Skeletal muscle satellite cell (primary cell): ENCODE measurements at regions not wholly inside any gene's neighbourhood (a gene's known extent, or its start where the extent isn't known, plus 50 kb on each side); places are given as distances from the start of the nearest gene placed in this dataset.
A peak's percentile ranks its signal among the peaks of the same experiment; 100 is the strongest.

Source experiments
- H3K27me3 ChIP-seq: 2 replicates; pipeline ENCODE4 v1.7.0; 2013; ENCODE audit warnings: low read length; ENCODE audit not compliant: control insufficient read depth, insufficient read depth
- H3K36me3 ChIP-seq: 2 replicates; pipeline ENCODE4 v1.7.0; 2013; ENCODE audit warnings: mild to moderate bottlenecking, control low read depth, low read length; ENCODE audit not compliant: insufficient read depth
- H3K4me1 ChIP-seq: 2 replicates; pipeline ENCODE4 v1.7.0; 2013; ENCODE audit warnings: low read length; ENCODE audit not compliant: control insufficient read depth, insufficient read depth
- H3K4me2 ChIP-seq: 2 replicates; pipeline ENCODE4 v1.7.0; 2013; ENCODE audit warnings: mild to moderate bottlenecking, low read length
- H3K4me3 ChIP-seq: 2 replicates; pipeline ENCODE4 v1.7.0; 2013; ENCODE audit warnings: low read length
- H3K9ac ChIP-seq: 2 replicates; pipeline ENCODE4 v1.7.0; 2013; ENCODE audit warnings: mild to moderate bottlenecking, low read depth, low read length, moderate library complexity
- H3K9me3 ChIP-seq: replicated peaks from 2 replicates; pipeline ENCODE4 v1.7.0; 2013; ENCODE audit warnings: mild to moderate bottlenecking, control low read depth, low read length

DNA sequence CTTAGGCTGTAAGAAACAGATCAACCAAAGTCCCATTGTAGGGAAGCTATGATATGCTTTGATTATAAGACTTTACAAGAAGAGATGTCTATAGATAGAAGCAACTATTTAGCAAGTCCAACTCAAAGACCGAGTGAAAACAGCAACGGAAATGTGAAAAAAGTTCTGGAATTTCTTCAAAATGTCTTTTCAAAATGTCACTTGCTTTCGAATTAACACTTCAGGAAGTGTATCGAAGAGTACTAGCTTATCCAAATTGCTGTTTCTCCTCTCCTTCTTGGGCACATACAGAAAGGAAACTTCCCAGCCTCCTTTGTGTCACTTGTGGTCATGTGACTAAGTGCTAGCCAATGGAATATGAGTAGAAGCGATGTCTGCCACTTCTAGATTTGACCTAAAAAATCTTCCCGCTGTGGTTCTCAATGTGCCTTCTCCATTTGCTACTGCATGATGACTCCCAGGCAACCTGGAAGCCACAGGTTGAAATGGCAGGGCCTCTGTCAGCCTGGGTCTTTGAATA lies 89.9 kb downstream of the TSEN15 start:
- Histone ChIP-seq H3K4me2 (no peak overlapping the region), H3K9ac (no peak overlapping the region), H3K4me1 (no peaks in the 10 kb centered on the region), H3K36me3 (no peaks in the 10 kb centered on the region), H3K4me3 (no peak overlapping the region), H3K9me3 (no peaks in the 10 kb centered on the region), H3K27me3 (peaks cover 7% of the 10 kb centered on the region)

- Histone ChIP-seq H3K9me3 (no peaks in the 10 kb centered on the region), H3K36me3 (no peaks in the 10 kb centered on the region)
These were observed 91.9 kb downstream of the TSEN15 start for GRCh38 chr1:184143449-184143848.

DNA sequence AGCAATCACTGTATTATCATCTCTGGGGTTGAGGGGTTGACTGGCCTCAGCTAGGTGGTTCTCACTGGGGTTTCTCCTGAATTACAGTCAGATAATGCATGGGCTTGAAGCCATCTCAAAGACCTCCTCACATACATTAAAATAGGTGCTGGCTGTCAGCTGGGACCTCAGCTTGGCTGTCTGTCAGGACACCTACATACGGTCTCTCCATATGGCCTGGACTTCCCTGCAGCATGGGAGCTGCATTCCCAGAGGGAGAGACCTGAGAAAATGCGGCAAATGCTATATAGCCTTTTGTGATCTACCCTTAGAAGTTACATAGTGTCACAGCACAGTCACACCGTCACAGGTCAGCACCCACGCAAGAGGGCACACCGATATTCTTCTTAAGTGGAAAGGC lies 93.6 kb downstream of the TSEN15 start:
- Histone ChIP-seq H3K9me3 (no peaks in the 10 kb centered on the region), H3K9ac (no peak overlapping the region), H3K4me3 (no peak overlapping the region), H3K27me3 (peaks cover 7% of the 10 kb centered on the region), H3K36me3 (no peaks in the 10 kb centered on the region), H3K4me2 (no peak overlapping the region), H3K4me1 (no peaks in the 10 kb centered on the region)

More at GRCh38 chr1:184143449-184143848, 91.9 kb downstream of the TSEN15 start:
- no peaks in the 10 kb centered on the region for H3K4me1 ChIP-seq
- H3K9ac ChIP-seq: no peak overlapping the region
- peaks cover 7% of the 10 kb centered on the region for H3K27me3 ChIP-seq
- H3K4me3 ChIP-seq: no peak overlapping the region
- no peak overlapping the region for H3K4me2 ChIP-seq

GRCh38 chr1:184146202-184146601 lies 94.7 kb downstream of the TSEN15 start:
- Histone ChIP-seq H3K4me3 (no peak overlapping the region), H3K4me2 (no peak overlapping the region), H3K9me3 (no peaks in the 10 kb centered on the region), H3K36me3 (no peaks in the 10 kb centered on the region), H3K27me3 (peaks cover 7% of the 10 kb centered on the region), H3K4me1 (peaks cover 9% of the 10 kb centered on the region), H3K9ac (no peak overlapping the region)

DNA sequence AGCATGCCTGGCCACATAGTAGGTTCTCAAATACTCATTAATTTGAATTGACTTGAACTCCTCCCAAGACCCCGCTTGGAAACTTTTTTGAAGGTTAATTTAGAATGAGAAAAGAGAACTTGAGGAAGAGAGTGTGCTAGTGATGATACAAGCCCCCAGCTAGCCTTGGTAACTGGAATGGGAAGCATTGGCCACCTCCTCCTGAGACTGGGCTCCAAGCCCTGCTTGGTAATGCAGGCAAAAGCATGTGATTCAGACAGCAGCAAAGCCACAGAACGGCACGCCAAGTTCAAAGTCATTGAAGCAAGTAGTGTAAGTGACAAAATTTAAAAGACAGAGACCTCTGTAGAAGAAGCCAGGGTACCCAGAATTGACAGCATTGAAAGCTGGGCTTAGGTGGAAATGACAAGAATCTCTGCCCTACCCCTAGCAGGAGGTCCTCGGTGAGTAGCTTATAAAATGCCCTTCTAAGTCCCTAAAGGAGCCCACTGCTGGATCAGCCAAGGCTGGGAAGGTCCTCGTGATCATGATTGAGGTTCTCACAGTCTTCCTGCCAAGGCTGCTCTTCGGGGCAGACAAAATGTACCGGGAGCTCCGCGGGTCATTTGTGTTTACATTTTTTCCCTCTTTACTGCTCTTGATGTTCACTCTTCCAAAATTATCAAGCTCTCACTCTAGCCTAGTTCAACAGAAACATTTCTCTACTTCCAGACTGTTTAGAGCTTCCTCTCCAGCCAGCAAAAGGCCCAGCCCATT lies 99.4 kb downstream of the TSEN15 start:
- H3K9me3 ChIP-seq: no peaks in the 10 kb centered on the region
- H3K27me3 ChIP-seq: peaks cover 4% of the 10 kb centered on the region
- H3K4me3 ChIP-seq: no peak overlapping the region
- peaks cover 21% of the 10 kb centered on the region for H3K4me1 ChIP-seq
- no peaks in the 10 kb centered on the region for H3K36me3 ChIP-seq
- H3K4me2 ChIP-seq: no peak overlapping the region
- no peak overlapping the region for H3K9ac ChIP-seq

DNA sequence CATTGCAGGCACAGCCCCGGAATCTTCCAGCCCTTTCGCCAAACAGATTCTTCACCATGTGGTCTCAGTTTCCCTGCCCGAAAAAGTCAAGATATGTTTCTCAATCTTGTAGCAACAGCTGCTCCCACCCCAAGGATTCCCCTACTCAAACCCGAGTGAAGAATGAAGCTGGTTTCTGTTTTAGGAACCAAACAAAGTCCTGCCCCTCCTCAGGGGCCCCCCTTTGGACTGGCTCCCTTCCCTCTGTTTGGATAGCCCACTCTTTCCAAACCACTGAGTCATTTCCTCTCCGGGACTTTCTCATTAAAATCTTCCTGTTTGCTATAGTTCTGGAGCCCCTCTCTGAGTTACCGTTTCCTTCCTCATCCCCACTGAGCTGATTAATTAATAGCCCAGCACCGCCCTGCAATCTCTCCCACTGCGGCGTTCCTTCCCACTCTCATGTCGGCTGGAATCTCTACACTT lies 100.9 kb downstream of the TSEN15 start:
- Histone ChIP-seq H3K4me2 (peak overlapping the region; percentile 78), H3K4me3 (peak overlapping the region; percentile 55), H3K9me3 (no peaks in the 10 kb centered on the region), H3K36me3 (no peaks in the 10 kb centered on the region), H3K4me1 (peaks cover 21% of the 10 kb centered on the region), H3K9ac (no peak overlapping the region), H3K27me3 (no peaks in the 10 kb centered on the region)

DNA sequence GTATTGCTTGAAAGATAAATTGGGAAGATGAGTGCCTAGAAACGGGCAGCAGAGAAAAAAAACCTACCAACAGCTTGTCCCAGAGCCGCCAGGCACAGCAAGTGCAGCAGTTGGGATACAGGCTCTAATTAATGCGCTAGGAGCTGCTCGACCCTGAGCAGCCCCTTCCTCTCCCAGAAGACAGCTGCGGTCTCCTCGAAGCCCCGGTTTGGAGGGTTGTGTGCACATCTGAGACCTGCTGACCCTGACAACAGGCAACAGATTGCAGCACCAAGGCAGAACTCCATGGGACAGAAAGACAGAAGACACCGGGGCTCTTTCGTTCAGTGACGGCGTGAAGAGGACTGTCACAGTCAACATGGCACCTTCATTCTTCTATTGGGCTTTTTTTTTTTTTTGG lies 101.4 kb downstream of the TSEN15 start:
- H3K4me3 ChIP-seq: peak overlapping the region; percentile 55
- no peaks in the 10 kb centered on the region for H3K36me3 ChIP-seq
- peak overlapping the region; percentile 78 for H3K4me2 ChIP-seq
- no peaks in the 10 kb centered on the region for H3K9me3 ChIP-seq
- H3K4me1 ChIP-seq: peaks cover 21% of the 10 kb centered on the region
- H3K27me3 ChIP-seq: no peaks in the 10 kb centered on the region
- no peak overlapping the region for H3K9ac ChIP-seq

DNA sequence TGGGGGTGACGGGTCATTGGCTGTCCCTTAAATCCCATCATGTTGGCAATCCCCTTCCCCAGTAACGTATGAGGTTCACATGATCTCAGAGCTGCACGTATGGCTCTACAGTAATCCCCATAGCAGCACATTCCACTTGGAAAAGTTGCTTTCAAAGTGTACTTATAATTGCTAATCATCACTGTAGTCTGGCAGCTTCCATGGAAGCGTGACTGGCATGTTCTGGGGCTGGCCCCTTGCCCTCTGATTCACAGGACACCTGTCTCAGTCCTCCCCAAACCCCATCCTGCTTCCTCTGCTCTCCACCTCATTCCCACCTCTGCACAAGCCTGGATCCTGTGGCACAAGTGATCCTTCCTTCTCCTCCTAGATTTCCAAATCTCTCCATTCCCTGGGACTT lies 102.2 kb downstream of the TSEN15 start:
- H3K4me2 ChIP-seq: no peak overlapping the region
- no peaks in the 10 kb centered on the region for H3K27me3 ChIP-seq

DNA sequence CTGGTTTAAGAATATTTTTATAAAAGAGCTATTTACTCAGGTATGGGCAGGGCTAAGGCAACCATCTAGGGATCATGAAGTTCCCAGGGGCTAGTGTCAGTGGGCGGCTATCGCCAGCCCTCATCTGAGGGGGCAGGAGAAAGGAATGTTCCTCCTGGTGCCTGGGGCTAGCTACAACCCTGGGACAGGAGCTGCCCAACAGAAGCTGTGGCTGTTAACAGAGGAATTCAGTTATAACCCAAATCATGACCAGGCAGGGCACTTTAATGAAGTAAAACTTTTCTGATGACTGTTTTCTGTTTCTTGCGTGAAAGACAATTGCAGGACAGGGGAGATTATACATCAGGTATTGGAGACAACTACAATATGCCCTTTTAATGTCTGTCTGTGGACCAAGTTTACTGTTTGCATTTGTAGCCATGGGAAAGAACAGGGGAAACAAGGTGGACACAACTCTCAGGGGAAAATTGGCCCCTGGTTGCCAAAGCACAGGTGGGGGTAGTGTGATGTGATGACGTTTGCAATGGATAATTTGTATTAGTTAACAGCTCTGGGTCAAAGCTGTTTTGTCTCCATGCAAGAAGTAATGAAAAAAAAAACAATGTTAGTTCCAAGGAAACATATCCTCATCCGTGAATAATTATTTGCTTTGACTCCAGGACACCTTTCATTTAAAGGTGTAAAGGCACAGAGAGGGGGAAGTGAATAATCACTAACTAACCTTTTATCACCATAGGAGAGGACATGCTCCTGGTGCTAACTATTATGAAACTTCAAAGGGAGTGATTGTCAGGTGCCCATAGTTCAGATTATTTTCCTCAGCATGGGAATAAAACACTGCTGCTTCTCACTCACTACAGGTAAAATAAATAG lies 105.2 kb downstream of the TSEN15 start:
- H3K9ac ChIP-seq: no peak overlapping the region
- H3K9me3 ChIP-seq: no peaks in the 10 kb centered on the region
- H3K4me1 ChIP-seq: peaks cover 16% of the 10 kb centered on the region
- H3K4me3 ChIP-seq: no peak overlapping the region
- H3K4me2 ChIP-seq: no peak overlapping the region
- H3K36me3 ChIP-seq: no peaks in the 10 kb centered on the region
- no peaks in the 10 kb centered on the region for H3K27me3 ChIP-seq

More for the DNA sequence above, 102.2 kb downstream of the TSEN15 start:
- Histone ChIP-seq H3K4me1 (peaks cover 21% of the 10 kb centered on the region), H3K9ac (no peak overlapping the region), H3K4me3 (no peak overlapping the region), H3K9me3 (no peaks in the 10 kb centered on the region), H3K36me3 (no peaks in the 10 kb centered on the region)

GRCh38 chr1:184157394-184157742 lies 105.8 kb downstream of the TSEN15 start:
- H3K4me2 ChIP-seq: no peak overlapping the region
- H3K9me3 ChIP-seq: no peaks in the 10 kb centered on the region
- H3K36me3 ChIP-seq: no peaks in the 10 kb centered on the region
- H3K27me3 ChIP-seq: no peaks in the 10 kb centered on the region
- H3K4me3 ChIP-seq: no peak overlapping the region
- H3K4me1 ChIP-seq: peaks cover 12% of the 10 kb centered on the region
- no peak overlapping the region for H3K9ac ChIP-seq

GRCh38 chr1:184158896-184159681 lies 107.6 kb downstream of the TSEN15 start:
- no peak overlapping the region for H3K9ac ChIP-seq
- H3K27me3 ChIP-seq: no peaks in the 10 kb centered on the region
- H3K4me3 ChIP-seq: no peak overlapping the region
- H3K4me1 ChIP-seq: peaks cover 12% of the 10 kb centered on the region
- H3K9me3 ChIP-seq: no peaks in the 10 kb centered on the region
- no peaks in the 10 kb centered on the region for H3K36me3 ChIP-seq
- H3K4me2 ChIP-seq: no peak overlapping the region
